ENCODE measurements at regions not wholly inside any gene's neighbourhood (a gene's known extent, or its start where the extent isn't known, plus 50 kb on each side); places are given as distances from the start of the nearest gene placed in this dataset.
A peak's percentile ranks its signal among the peaks of the same experiment; 100 is the strongest.

GRCh38 chr20:12012241-12013222 is 94.8 kb downstream of the BTBD3 start:
- TF ChIP-seq GATA3 (IDR thresholded peaks at IDR 0.05; ENCODE audit: low read depth, low read length) (no peak), GATA2 (IDR thresholded peaks at IDR 0.05; ENCODE audit: low read depth, low read length) (no peak)

- TF ChIP-seq GATA3 (IDR thresholded peaks at IDR 0.05; ENCODE audit: low read depth, low read length) (no peak), GATA2 (IDR thresholded peaks at IDR 0.05; ENCODE audit: low read depth, low read length) (no peak)
Observed at GRCh38 chr20:12014276-12014675, 96.6 kb downstream of the BTBD3 start.

DNA sequence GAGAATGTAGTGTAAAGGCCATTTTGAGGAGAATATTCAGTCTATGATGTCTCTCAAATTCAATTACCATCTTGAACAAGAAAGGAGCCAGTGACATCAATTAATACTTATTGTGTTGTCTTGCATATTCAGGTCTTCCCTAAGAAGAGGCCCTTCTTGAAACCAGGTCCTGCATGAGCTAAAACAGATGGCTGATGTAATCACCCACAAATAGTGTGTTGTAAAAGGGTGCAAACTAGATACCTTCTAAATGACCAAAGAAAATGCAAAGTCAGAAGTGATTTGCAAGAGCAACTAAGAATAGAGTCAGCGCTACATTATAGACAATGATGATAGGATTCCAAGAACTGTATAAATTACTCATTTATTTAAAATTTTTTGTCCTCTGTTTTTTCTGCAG is 97.0 kb downstream of the BTBD3 start:
- TF ChIP-seq GATA2 (IDR thresholded peaks at IDR 0.05; ENCODE audit: low read depth, low read length) (no peak), GATA3 (IDR thresholded peaks at IDR 0.05; ENCODE audit: low read depth, low read length) (no peak)

DNA sequence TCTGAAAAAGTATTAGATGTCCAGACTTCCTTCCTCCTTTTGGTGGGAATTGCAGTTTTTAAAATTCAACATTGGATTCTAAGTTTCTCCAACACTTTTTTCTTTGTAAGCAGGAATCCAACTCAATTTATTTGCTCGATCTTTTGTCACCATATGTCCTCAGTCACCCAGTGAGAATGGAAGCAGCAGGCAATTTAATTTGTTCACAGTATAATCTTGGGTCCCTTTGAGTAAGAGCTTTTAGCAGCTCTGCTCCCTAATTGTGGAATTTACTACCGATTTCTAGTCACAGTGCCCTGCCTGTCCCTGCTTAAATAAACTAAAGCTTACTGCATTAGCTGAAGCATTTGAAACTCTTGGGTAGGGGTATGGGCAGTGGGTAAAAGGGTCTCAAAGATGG is 98.6 kb downstream of the BTBD3 start:
- TF ChIP-seq GATA2 (IDR thresholded peaks at IDR 0.05; ENCODE audit: low read depth, low read length) (no peak), GATA3 (IDR thresholded peaks at IDR 0.05; ENCODE audit: low read depth, low read length) (no peak)

DNA sequence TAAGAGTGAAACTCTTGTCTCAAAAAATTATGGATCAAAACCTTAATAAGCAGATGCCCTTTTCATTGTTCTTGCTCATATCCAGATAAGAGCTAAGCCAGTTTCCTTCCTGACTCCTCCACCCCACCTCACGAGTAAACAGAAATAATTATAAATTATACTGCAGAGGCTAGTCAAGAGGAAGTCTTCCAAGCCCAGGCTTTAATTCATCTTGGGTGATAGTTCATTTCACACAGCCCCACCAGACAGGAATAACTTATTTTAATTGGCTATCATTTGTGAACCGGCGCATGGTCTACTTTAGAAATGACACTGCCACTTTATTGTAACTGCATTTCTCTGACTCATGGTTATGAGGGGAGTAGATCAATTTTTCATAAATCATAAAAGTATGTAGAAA is 102.0 kb downstream of the BTBD3 start:
- TF ChIP-seq GATA2 (IDR thresholded peaks at IDR 0.05; ENCODE audit: low read depth, low read length) (no peak), GATA3 (IDR thresholded peaks at IDR 0.05; ENCODE audit: low read depth, low read length) (no peak)

DNA sequence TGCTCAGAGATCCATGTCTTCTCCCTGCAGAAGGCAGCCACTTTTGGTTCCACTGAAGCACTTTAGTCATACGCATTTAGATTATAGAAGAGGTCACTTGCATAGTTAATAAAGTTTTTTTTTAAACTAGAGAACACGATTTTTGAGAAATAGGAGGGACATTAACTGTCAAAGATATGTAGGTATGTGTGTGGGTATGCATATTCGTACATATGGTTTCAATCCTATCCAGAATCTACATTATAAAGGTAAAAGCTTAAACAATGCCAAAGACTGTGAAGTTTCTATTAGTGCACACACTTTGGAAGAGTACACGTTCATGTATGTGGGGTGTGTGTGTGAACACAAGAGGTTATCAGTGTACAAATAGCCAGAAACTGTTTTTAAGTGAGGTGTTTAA is 103.2 kb downstream of the BTBD3 start:
- TF ChIP-seq GATA3 (IDR thresholded peaks at IDR 0.05; ENCODE audit: low read depth, low read length) = no peak
- TF ChIP-seq GATA2 (IDR thresholded peaks at IDR 0.05; ENCODE audit: low read depth, low read length) = no peak

DNA sequence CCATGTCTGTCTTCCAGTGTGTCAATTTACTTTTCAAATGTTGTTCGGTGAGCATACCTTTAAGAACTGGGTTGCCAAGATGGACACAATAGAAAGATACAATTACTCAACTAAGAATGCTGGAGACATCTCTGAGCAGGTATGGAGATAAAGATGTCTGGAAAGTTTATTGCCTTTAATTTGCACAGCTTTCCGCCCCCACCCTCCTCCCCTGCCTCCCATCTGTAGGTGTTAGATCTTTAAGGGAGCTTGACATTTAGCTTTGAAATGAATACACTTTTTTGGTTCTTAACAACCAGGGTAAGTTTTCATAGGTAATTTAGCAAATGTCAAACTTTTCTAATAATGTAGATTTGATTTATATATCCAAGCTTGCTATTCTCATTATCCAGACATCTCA is 104.4 kb downstream of the BTBD3 start:
- TF ChIP-seq GATA3 (IDR thresholded peaks at IDR 0.05; ENCODE audit: low read depth, low read length) (no peak), GATA2 (IDR thresholded peaks at IDR 0.05; ENCODE audit: low read depth, low read length) (no peak)

DNA sequence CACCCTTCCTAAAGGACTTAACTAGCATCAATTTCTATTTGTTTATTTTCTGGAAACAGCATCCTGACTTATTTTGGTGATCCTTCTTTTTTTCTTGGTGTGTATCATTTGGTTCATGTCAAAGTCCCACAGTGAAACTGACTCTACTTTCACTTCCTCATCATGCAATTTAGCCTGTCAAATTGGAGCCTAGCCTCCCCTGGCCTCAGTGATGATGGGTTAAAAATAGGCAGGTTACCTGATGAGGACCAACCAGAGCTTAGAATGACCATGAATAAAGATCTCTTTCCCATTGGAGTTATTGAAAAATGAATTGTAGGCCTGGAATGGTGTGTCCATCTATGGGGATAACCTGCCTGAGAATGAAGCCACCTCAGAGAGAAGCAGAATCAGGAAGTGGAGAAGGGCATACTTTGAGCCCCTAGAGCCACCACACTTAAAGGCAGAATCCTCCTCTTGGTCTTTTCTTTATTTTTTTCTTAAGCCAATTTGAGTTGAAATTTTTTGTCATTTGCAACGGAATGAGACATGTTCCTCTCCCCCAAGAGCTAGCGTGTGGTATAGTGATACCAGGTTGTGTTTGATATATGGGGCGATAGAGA is 105.6 kb downstream of the BTBD3 start:
- TF ChIP-seq GATA2 (IDR thresholded peaks at IDR 0.05; ENCODE audit: low read depth, low read length) (no peak), GATA3 (IDR thresholded peaks at IDR 0.05; ENCODE audit: low read depth, low read length) (no peak)

- TF ChIP-seq GATA2 (IDR thresholded peaks at IDR 0.05; ENCODE audit: low read depth, low read length) (peak; percentile 92), GATA3 (IDR thresholded peaks at IDR 0.05; ENCODE audit: low read depth, low read length) (peak; percentile 65)
Observed at GRCh38 chr20:12028771-12029170, 111.1 kb downstream of the BTBD3 start.

GRCh38 chr20:12030470-12030869 is 112.8 kb downstream of the BTBD3 start:
- TF ChIP-seq GATA3 (IDR thresholded peaks at IDR 0.05; ENCODE audit: low read depth, low read length) = no peak

DNA sequence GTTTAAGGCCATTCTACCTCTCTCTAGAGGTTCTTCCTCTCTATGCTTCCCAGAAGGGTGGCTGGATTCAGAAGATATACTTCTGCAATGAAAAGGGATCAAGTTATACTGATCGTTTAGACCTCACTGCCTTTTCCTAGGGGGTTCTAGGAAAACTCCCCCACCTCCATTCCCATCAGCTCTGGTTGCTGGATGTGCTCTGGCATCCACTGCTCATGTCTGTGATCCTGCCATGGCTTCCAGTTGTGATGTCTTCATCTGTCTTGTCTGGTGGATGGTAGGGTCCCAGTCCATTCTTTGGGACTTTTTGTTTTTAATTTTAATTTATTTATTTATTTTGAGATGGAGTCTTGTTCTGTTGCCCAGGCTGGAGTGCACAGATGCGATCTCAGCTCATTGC is 118.4 kb downstream of the BTBD3 start:
- no peak for TF ChIP-seq GATA3 (IDR thresholded peaks at IDR 0.05; ENCODE audit: low read depth, low read length)
- TF ChIP-seq GATA2 (IDR thresholded peaks at IDR 0.05; ENCODE audit: low read depth, low read length) = no peak

GRCh38 chr20:12037521-12037920 is 119.8 kb downstream of the BTBD3 start:
- no peak for TF ChIP-seq GATA3 (IDR thresholded peaks at IDR 0.05; ENCODE audit: low read depth, low read length)
- TF ChIP-seq GATA2 (IDR thresholded peaks at IDR 0.05; ENCODE audit: low read depth, low read length) = no peak

DNA sequence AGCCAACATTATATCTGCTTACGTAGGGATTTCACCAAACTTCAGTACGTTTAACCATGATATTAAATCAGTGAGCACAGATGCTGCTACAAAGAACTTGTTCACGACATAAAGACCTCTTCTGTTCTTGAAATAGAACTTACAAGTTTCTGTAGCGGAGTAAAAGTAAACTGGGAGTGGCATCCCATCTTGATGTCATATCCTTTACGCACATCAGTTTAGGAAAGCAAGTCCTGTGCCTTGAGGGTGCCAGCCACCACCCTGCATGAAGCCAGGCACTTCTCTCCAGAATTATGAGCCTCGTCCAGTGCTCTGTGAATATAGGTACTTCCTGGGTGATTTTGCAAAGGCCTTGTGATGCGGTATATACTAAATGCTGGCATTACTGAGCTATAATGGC is 122.6 kb downstream of the BTBD3 start:
- TF ChIP-seq GATA3 (IDR thresholded peaks at IDR 0.05; ENCODE audit: low read depth, low read length) (no peak), GATA2 (IDR thresholded peaks at IDR 0.05; ENCODE audit: low read depth, low read length) (no peak)

DNA sequence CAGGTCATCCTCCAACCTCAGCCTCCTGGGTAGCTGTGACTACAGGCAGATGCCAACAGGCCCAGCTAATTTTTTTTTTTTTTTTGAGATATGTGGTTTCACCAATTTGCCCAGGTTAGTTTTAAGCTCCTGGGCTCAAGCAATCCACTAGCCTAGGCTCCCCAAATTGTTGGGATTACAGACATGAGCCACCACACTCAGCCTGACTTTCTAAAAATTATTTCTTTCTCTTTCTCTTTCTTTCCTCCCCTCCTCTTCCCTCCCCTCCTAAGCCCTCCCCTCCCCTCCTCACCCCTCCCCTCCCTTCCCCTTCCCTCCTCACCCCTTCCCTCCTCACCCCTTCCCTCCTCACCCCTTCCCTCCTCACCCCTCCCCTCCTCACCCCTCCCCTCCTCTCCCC is 127.3 kb downstream of the BTBD3 start:
- no peak for TF ChIP-seq GATA2 (IDR thresholded peaks at IDR 0.05; ENCODE audit: low read depth, low read length)
- no peak for TF ChIP-seq GATA3 (IDR thresholded peaks at IDR 0.05; ENCODE audit: low read depth, low read length)

GRCh38 chr20:12047838-12048432 is 130.2 kb downstream of the BTBD3 start:
- no peak for TF ChIP-seq GATA2 (IDR thresholded peaks at IDR 0.05; ENCODE audit: low read depth, low read length)

Data from SH-SY5Y (cell line).